GM12872 (cell line): ENCODE measurements at regions not wholly inside any gene's neighbourhood (a gene's known extent, or its start where the extent isn't known, plus 50 kb on each side); places are given as distances from the start of the nearest gene placed in this dataset.

Source experiments
- TF ChIP-seq, protein P1 (sequence below): IDR thresholded peaks from 3 replicates; pipeline ENCODE4 v1.5.1; 2011; ENCODE audit warnings: low read depth, mild to moderate bottlenecking, low read length, moderate library complexity; ENCODE audit not compliant: insufficient read depth

DNA sequence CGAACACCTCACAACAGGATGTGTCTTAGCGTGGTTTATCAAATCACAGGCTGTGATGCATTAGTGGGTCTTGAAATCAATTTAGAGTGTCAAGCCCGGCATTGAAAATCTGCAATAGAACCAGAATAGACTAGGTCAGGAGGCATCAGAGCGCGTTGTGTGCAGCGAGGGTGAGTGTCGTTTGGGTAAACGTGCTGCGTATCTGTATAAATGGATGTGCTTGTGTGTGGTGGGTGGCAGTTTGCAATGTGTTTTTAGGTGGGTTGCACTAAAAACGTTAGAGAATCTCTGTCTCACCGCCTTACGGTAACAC lies 121.0 kb upstream of the SULF2 start:
- TF ChIP-seq, protein P1, sequence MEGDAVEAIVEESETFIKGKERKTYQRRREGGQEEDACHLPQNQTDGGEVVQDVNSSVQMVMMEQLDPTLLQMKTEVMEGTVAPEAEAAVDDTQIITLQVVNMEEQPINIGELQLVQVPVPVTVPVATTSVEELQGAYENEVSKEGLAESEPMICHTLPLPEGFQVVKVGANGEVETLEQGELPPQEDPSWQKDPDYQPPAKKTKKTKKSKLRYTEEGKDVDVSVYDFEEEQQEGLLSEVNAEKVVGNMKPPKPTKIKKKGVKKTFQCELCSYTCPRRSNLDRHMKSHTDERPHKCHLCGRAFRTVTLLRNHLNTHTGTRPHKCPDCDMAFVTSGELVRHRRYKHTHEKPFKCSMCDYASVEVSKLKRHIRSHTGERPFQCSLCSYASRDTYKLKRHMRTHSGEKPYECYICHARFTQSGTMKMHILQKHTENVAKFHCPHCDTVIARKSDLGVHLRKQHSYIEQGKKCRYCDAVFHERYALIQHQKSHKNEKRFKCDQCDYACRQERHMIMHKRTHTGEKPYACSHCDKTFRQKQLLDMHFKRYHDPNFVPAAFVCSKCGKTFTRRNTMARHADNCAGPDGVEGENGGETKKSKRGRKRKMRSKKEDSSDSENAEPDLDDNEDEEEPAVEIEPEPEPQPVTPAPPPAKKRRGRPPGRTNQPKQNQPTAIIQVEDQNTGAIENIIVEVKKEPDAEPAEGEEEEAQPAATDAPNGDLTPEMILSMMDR = no peak

- TF ChIP-seq, protein P1 = no peak
Observed at GRCh38 chr20:47905628-47906347, 120.5 kb upstream of the SULF2 start.

- TF ChIP-seq, protein P1 = no peak
Observed at GRCh38 chr20:47897461-47897860, 112.2 kb upstream of the SULF2 start.

GRCh38 chr20:47888351-47888750 lies 103.1 kb upstream of the SULF2 start:
- TF ChIP-seq, protein P1 = no peak

DNA sequence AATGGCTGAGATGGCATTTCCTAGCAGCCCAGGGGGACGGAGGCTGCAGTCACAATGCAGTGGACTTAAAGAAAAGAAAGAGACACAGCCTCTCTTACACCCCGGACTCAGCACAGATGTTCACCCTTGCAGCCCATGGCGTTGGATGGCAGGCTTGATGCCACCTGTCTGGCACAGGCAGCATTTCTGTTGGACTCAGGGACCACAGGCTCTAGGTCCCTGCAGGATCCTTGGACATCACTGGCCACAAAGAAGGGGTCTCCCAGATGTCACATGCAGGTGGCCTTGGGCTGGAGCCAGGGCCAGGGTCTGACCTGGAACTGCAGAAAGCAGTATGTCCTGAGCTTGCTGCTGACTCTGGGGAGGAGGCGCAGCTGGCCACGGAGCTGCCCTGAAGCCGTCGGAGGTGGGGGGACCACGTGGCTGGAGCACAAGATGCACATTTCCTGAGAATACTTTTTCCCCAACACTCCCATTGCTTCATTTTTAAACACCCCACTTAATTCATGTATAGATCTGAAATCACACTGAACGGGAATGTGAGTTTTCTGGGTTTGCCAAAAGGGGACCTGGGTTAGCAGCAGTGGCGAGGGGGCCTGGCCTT lies 102.3 kb upstream of the SULF2 start:
- TF ChIP-seq, protein P1 = no peak

GRCh38 chr20:47887064-47887463 lies 101.8 kb upstream of the SULF2 start:
- TF ChIP-seq, protein P1 = no peak

GRCh38 chr20:47886454-47887041 lies 101.3 kb upstream of the SULF2 start:
- TF ChIP-seq, protein P1 = no peak
